ENCODE measurements at regions not wholly inside any gene's neighbourhood (a gene's known extent, or its start where the extent isn't known, plus 50 kb on each side); places are given as distances from the start of the nearest gene placed in this dataset.

DNA sequence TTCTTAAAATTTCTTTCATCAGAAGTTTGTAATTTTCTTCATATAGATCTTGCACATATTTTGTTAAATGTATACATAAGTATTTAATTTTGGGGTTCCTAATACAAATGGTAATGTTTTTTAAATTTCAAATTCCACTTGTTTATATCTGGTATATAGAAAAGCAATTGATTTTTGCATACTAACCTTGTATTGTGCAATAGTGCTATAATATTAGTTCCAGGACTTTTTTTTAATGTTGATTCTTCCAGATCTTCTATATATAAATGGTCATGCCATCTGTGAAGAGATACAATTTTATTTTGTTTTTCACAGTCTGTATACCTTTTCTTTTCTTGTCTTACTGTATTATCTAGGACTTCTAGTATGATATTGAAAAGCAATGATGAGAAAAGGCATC is 665.0 kb downstream of the OTOL1 start:
- Histone ChIP-seq H3K27me3 (no peaks in the 10 kb centered on the region), H3K4me3 (no peak overlapping the region), H3K27ac (no peak overlapping the region), H3K4me1 (no peaks in the 10 kb centered on the region), H3K36me3 (no peaks in the 10 kb centered on the region), H3K9me3 (no peaks in the 10 kb centered on the region)
- no peak for ATAC-seq
- no peak for TF ChIP-seq POLR2AphosphoS5 (IDR thresholded peaks at IDR 0.05)
- TF ChIP-seq, protein P1, sequence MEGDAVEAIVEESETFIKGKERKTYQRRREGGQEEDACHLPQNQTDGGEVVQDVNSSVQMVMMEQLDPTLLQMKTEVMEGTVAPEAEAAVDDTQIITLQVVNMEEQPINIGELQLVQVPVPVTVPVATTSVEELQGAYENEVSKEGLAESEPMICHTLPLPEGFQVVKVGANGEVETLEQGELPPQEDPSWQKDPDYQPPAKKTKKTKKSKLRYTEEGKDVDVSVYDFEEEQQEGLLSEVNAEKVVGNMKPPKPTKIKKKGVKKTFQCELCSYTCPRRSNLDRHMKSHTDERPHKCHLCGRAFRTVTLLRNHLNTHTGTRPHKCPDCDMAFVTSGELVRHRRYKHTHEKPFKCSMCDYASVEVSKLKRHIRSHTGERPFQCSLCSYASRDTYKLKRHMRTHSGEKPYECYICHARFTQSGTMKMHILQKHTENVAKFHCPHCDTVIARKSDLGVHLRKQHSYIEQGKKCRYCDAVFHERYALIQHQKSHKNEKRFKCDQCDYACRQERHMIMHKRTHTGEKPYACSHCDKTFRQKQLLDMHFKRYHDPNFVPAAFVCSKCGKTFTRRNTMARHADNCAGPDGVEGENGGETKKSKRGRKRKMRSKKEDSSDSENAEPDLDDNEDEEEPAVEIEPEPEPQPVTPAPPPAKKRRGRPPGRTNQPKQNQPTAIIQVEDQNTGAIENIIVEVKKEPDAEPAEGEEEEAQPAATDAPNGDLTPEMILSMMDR (IDR thresholded peaks at IDR 0.05): no peak
- no peak for TF ChIP-seq EP300 (IDR thresholded peaks at IDR 0.05)

DNA sequence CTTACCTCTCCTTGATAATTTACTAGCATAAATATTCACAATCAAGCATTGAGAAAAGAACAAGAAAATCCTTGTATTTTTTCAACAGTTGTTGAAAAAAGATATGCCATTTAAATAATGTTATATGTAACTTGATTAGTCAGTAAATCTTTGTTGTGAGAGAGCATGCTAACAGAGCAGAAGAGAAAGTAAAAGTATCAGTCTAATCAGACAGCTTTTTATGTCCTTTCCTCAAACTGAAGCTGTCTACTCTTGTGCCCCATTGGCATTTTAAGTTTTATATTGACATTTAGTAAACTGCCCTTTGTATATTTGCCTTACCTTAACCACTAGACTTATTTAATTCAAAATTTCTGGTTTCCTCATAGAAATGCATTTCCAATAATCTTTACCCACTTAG is 668.7 kb downstream of the OTOL1 start:
- TF ChIP-seq, protein P1 (IDR thresholded peaks at IDR 0.05): no peak
- TF ChIP-seq POLR2A (IDR thresholded peaks at IDR 0.05) (no peak), EP300 (IDR thresholded peaks at IDR 0.05) (no peak), POLR2AphosphoS5 (IDR thresholded peaks at IDR 0.05) (no peak)
- ATAC-seq: no peak

DNA sequence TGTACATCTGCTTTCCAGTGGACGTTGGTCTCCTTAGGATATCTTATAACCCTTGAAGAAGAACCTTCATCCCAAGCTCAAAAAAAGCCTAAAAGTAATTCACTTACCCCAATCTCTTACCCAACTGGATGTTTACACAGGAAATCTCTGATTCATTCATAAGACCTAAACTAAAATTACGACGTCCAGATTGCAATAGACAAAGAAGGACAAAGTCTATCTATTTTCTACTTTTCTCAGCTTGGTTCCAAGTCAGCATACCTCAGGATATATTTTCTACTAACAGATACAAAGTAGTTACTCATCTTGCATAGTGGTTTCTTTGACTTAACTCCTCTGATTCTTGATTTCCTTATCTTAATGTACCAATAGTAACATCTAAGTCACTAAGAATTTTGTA is 669.9 kb downstream of the OTOL1 start:
- Histone ChIP-seq H3K4me1 (no peaks in the 10 kb centered on the region), H3K4me3 (no peak overlapping the region), H3K36me3 (no peaks in the 10 kb centered on the region), H3K27ac (no peak overlapping the region), H3K9me3 (no peaks in the 10 kb centered on the region), H3K27me3 (no peaks in the 10 kb centered on the region)
- WGBS, 2 donors (ENCODE audit: low coverage in 1 of 2): 84 to 90% methylated on average over 3 of the region's 3 CpGs
- ATAC-seq: no peak
- TF ChIP-seq POLR2AphosphoS5 (IDR thresholded peaks at IDR 0.05) (no peak), POLR2A (IDR thresholded peaks at IDR 0.05) (no peak), EP300 (IDR thresholded peaks at IDR 0.05) (no peak)
- TF ChIP-seq, protein P1 (IDR thresholded peaks at IDR 0.05): no peak

More for the DNA sequence above, 668.7 kb downstream of the OTOL1 start:
- H3K36me3 ChIP-seq: no peaks in the 10 kb centered on the region
- H3K27ac ChIP-seq: no peak overlapping the region
- H3K4me3 ChIP-seq: no peak overlapping the region
- no peaks in the 10 kb centered on the region for H3K4me1 ChIP-seq
- H3K9me3 ChIP-seq: no peaks in the 10 kb centered on the region
- no peaks in the 10 kb centered on the region for H3K27me3 ChIP-seq

DNA sequence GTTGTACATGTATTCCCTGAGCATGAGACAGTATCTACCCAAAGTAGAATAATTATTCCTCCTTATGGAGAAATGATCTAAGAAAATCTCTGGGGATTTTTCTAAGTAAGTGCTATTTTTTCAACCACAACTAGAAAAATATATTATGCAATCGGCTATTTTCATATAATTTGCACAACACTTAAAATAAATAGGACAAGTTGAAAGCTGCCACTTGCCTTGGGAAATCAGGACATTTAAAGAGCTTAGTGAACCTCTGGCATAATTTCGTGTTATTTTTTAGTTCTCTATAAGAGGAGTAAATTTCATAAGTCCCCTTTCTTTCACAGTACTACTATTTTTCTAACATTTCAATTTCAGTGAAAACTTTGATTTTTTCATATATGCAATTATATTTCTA is 672.1 kb downstream of the OTOL1 start:
- Histone ChIP-seq H3K9me3 (peaks cover 0 to 4% (median 0%) of the 10 kb centered on the region in 3 donors), H3K27ac (no peak overlapping the region), H3K27me3 (no peaks in the 10 kb centered on the region), H3K36me3 (no peaks in the 10 kb centered on the region), H3K4me3 (no peak overlapping the region), H3K4me1 (no peaks in the 10 kb centered on the region)
- peak; percentile 46 for ATAC-seq
- TF ChIP-seq POLR2A (IDR thresholded peaks at IDR 0.05): no peak
- TF ChIP-seq, protein P1 (IDR thresholded peaks at IDR 0.05): no peak
- no peak for TF ChIP-seq EP300 (IDR thresholded peaks at IDR 0.05)
- no peak for TF ChIP-seq POLR2AphosphoS5 (IDR thresholded peaks at IDR 0.05)
- 69 to 90% methylated on average over 2 of the region's 2 CpGs for WGBS, 2 donors (ENCODE audit: low coverage in 1 of 2)

DNA sequence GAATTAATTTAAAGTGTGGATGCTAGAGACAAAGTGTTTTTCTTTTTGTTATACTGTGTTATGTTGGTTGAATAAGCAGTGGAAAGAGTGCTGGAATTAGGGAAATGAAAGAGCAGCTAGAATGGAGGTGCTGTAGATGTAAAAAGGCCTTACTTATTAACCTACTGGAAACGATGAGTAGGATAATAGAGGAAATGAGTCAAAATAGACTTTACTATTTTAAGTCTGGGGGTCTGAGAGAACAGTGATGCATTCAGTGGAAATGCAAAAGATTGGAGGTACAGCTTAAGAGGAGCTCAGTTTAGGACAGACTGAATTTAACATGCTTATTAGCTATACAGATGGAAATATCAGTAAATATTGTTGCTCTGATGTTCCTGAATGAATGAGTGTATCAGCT is 674.0 kb downstream of the OTOL1 start:
- H3K4me3 ChIP-seq: no peak overlapping the region
- no peaks in the 10 kb centered on the region for H3K27me3 ChIP-seq
- H3K4me1 ChIP-seq: no peaks in the 10 kb centered on the region
- peaks cover 0 to 4% (median 0%) of the 10 kb centered on the region in 3 donors for H3K9me3 ChIP-seq
- TF ChIP-seq POLR2AphosphoS5 (IDR thresholded peaks at IDR 0.05) (no peak), EP300 (IDR thresholded peaks at IDR 0.05) (no peak), POLR2A (IDR thresholded peaks at IDR 0.05) (no peak)
- TF ChIP-seq, protein P1 (IDR thresholded peaks at IDR 0.05): no peak
- no peak for ATAC-seq
- H3K27ac ChIP-seq: no peak overlapping the region
- WGBS, 2 donors (ENCODE audit: low coverage in 1 of 2): 52% methylated on average over 1 of the region's 1 CpG; no CpG with 5 or more reads in 1 of the 2 donors
- H3K36me3 ChIP-seq: no peaks in the 10 kb centered on the region

All from gastroesophageal sphincter (tissue), 4 donors.